Thoracic aorta (tissue), 2 donors: ENCODE measurements at regions not wholly inside any gene's neighbourhood (a gene's known extent, or its start where the extent isn't known, plus 50 kb on each side); places are given as distances from the start of the nearest gene placed in this dataset.

Source experiments
- ATAC-seq: fragments of 150-250 bp; one replicate; pipeline ENCODE4 v1.8.0; 2017; ENCODE audit warnings: low read depth; ENCODE audit not compliant: insufficient number of reproducible peaks, low FRiP score
- DNase-seq: peaks from one replicate; pipeline ENCODE4 v3.0.0-alpha.2; 2020; ENCODE audit warnings: low spot score
- H3K27ac ChIP-seq, 2 donors: fragments of 200-600 bp; sonication (generic); 1 replicate in 1 of 2; 2 replicates in 1 of 2; pipeline ENCODE4 v1.5.1; 2016; ENCODE audit warnings: mild to moderate bottlenecking in 2 of 2, moderate library complexity in 2 of 2
- H3K27me3 ChIP-seq: fragments of 200-600 bp; sonication (generic); replicated peaks from 2 replicates; pipeline ENCODE4 v1.6.0; 2016; ENCODE audit warnings: mild to moderate bottlenecking; ENCODE audit not compliant: insufficient read depth
- H3K36me3 ChIP-seq: fragments of 200-600 bp; sonication (generic); one replicate; pipeline ENCODE4 v1.5.1; 2016
- H3K4me1 ChIP-seq, 2 donors: fragments of 200-600 bp; sonication (generic); 1 replicate in 1 of 2; 2 replicates in 1 of 2; pipeline versions ENCODE4 v1.5.1 to v1.6.0; 2016; ENCODE audit warnings: low read depth in 2 of 2, mild to moderate bottlenecking in 1 of 2; ENCODE audit not compliant: control insufficient read depth in 1 of 2
- H3K4me3 ChIP-seq: fragments of 200-600 bp; sonication (generic); 2 replicates; pipeline ENCODE4 v1.5.1; 2016; ENCODE audit warnings: mild to moderate bottlenecking
- H3K9me3 ChIP-seq: fragments of 200-600 bp; sonication (generic); 2 replicates; pipeline ENCODE4 v1.5.1; 2016
- TF ChIP-seq, protein P1 (sequence below): fragments of 200-600 bp; sonication (generic); IDR thresholded peaks from one replicate; pipeline ENCODE4 v1.5.1; 2019; ENCODE audit warnings: antibody characterized with exemption

DNA sequence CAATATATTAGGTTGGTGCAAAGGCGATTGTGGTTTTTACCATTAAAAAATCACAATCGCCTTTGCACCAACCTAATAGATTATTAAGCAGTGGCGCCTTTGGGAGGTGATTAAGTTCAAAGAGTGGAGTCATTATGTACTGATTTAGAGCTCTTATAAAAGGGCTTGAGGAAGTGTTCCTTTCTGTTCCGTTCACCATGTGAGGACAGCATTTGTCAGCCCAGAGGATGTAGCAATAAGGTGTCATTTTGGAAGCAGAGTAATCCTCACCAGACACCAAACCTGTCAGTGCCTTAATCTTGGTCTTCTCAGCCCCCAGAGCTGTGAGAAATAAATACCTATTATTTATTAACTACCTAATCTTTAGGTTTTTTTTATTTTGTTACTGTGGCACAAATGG, 542.1 kb upstream of the MAN1A1 start:
- Histone ChIP-seq H3K4me3 (no peak overlapping the region), H3K27ac (no peak overlapping the region), H3K9me3 (no peaks in the 10 kb centered on the region), H3K27me3 (no peaks in the 10 kb centered on the region), H3K36me3 (no peaks in the 10 kb centered on the region), H3K4me1 (no peaks in the 10 kb centered on the region)
- TF ChIP-seq, protein P1, sequence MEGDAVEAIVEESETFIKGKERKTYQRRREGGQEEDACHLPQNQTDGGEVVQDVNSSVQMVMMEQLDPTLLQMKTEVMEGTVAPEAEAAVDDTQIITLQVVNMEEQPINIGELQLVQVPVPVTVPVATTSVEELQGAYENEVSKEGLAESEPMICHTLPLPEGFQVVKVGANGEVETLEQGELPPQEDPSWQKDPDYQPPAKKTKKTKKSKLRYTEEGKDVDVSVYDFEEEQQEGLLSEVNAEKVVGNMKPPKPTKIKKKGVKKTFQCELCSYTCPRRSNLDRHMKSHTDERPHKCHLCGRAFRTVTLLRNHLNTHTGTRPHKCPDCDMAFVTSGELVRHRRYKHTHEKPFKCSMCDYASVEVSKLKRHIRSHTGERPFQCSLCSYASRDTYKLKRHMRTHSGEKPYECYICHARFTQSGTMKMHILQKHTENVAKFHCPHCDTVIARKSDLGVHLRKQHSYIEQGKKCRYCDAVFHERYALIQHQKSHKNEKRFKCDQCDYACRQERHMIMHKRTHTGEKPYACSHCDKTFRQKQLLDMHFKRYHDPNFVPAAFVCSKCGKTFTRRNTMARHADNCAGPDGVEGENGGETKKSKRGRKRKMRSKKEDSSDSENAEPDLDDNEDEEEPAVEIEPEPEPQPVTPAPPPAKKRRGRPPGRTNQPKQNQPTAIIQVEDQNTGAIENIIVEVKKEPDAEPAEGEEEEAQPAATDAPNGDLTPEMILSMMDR, result no peak
- DNase-seq (no peak), ATAC-seq (no peak)

DNA sequence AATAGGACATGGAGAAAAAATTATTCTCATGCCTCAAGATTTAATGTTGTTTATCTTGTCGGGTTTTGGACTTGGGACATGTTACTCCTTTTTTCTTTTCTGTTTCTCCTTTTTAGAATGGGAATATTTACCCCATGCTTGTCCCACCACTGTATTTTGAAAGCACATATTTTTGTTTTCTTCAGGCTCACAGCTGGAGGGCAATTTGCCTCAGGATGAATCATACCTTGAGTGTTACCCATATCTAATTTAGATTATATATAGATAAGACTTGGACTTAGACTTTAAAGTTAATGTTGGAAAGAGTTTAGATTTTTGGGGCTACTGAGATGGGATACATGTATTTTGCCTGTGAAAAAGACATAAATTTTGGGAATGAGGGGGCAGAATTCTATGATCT, 541.6 kb upstream of the MAN1A1 start:
- H3K9me3 ChIP-seq, result no peaks in the 10 kb centered on the region
- TF ChIP-seq, protein P1, result no peak
- no peak overlapping the region for H3K27ac ChIP-seq
- DNase-seq (no peak), ATAC-seq (no peak)
- no peaks in the 10 kb centered on the region for H3K36me3 ChIP-seq
- no peaks in the 10 kb centered on the region for H3K27me3 ChIP-seq
- no peak overlapping the region for H3K4me3 ChIP-seq
- H3K4me1 ChIP-seq, result no peaks in the 10 kb centered on the region

DNA sequence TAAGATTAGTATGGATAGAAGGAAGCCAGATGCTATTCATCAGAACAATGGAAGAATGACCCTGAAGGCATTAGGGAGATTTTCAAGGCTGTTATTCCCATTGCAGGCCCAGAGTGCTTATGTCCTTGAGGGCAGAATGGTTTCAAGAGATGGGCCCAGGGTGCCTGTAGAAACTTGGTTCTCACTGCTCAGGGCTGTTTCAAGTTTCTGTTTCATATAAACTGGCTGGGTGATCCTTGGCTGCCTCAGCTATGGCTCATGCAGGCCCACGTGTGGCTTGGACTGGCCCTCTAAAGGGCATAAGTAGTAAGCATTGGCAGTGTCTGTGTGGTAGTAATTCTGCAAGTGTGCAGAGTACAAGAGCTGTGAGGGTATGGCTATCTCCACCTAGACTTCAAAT, 540.9 kb upstream of the MAN1A1 start:
- Histone ChIP-seq H3K36me3 (no peaks in the 10 kb centered on the region), H3K9me3 (no peaks in the 10 kb centered on the region), H3K4me3 (no peak overlapping the region), H3K27ac (no peak overlapping the region), H3K4me1 (no peaks in the 10 kb centered on the region), H3K27me3 (no peaks in the 10 kb centered on the region)
- DNase-seq, result no peak
- TF ChIP-seq, protein P1, result no peak
- no peak for ATAC-seq

DNA sequence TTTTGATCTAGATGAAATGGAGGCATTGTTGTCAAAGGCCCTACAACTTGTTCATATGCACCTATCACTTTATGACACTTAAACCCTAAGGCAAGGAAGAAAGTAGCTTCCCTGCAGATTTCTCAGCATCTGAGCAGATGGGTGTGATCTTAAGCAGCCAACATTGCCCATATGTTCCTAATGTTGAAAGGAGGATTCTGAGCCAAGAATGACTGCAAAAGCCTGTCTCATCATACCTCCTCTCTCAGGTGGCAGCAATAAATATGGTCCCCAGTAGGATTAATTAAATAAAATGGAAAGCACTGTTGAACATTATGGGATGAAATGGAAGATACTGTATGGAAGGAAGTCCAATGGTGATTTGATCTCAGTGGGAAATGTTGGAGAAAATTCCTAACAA, 538.1 kb upstream of the MAN1A1 start:
- Histone ChIP-seq H3K36me3 (no peaks in the 10 kb centered on the region), H3K27me3 (no peaks in the 10 kb centered on the region), H3K9me3 (no peaks in the 10 kb centered on the region), H3K4me1 (no peaks in the 10 kb centered on the region), H3K27ac (no peak overlapping the region), H3K4me3 (no peak overlapping the region)
- ATAC-seq (no peak), DNase-seq (no peak)
- TF ChIP-seq, protein P1, result no peak

DNA sequence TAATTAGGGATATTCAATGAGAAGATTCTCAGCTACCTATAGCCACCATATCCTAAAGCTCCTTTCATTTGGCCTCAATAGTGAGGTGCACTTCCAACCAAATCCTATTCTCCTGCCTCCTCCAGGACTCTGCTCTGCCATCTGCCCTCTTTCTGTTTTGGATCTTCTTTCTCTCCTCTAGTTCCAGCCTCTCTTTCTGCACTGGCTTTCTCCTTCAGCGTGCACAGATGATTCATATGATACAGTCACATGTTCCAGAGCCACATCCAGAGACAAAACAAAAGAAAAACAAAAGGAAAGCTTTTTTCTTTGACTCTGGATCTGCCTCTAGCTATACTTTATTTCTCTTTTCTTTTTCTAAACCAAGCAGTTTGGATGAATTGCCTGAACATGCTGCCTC, 531.9 kb upstream of the MAN1A1 start:
- Histone ChIP-seq H3K27me3 (no peaks in the 10 kb centered on the region), H3K36me3 (no peaks in the 10 kb centered on the region), H3K27ac (no peak overlapping the region), H3K4me3 (no peak overlapping the region), H3K4me1 (no peaks in the 10 kb centered on the region), H3K9me3 (no peaks in the 10 kb centered on the region)
- TF ChIP-seq, protein P1, result no peak
- ATAC-seq (no peak), DNase-seq (no peak)
